ENCODE measurements at regions not wholly inside any gene's neighbourhood (a gene's known extent, or its start where the extent isn't known, plus 50 kb on each side); places are given as distances from the start of the nearest gene placed in this dataset.

GRCh38 chr6:150313781-150314180, 55.0 kb upstream of the IYD start:
- Histone ChIP-seq H2AFZ (ENCODE audit: low read depth, low read length) (no peak overlapping the region), H3K4me1 (ENCODE audit: insufficient read depth, low read length) (no peaks in the 10 kb centered on the region), H3K9me3 (ENCODE audit: low read length) (peaks cover 3% of the 10 kb centered on the region), H3K27me3 (ENCODE audit: insufficient read depth, low read length) (no peaks in the 10 kb centered on the region), H3K36me3 (ENCODE audit: insufficient read depth, low read length) (no peaks in the 10 kb centered on the region), H3K4me3 (ENCODE audit: low read length) (no peak overlapping the region)

- no peaks in the 10 kb centered on the region for H3K27me3 ChIP-seq (ENCODE audit: insufficient read depth, low read length)
- H3K4me1 ChIP-seq (ENCODE audit: insufficient read depth, low read length), result no peaks in the 10 kb centered on the region
- H2AFZ ChIP-seq (ENCODE audit: low read depth, low read length), result no peak overlapping the region
- peaks cover 3% of the 10 kb centered on the region for H3K9me3 ChIP-seq (ENCODE audit: low read length)
- H3K36me3 ChIP-seq (ENCODE audit: insufficient read depth, low read length), result no peaks in the 10 kb centered on the region
- H3K4me3 ChIP-seq (ENCODE audit: low read length), result no peak overlapping the region
Observed at GRCh38 chr6:150314230-150315188, 54.3 kb upstream of the IYD start.

- Histone ChIP-seq H3K36me3 (ENCODE audit: insufficient read depth, low read length) (no peaks in the 10 kb centered on the region), H3K27me3 (ENCODE audit: insufficient read depth, low read length) (no peaks in the 10 kb centered on the region)
Observed at GRCh38 chr6:150315626-150316025, 53.2 kb upstream of the IYD start.

GRCh38 chr6:150316936-150317335, 51.9 kb upstream of the IYD start:
- no peaks in the 10 kb centered on the region for H3K4me1 ChIP-seq (ENCODE audit: insufficient read depth, low read length)
- peaks cover 3% of the 10 kb centered on the region for H3K9me3 ChIP-seq (ENCODE audit: low read length)
- H3K36me3 ChIP-seq (ENCODE audit: insufficient read depth, low read length), result no peaks in the 10 kb centered on the region
- no peaks in the 10 kb centered on the region for H3K27me3 ChIP-seq (ENCODE audit: insufficient read depth, low read length)
- no peak overlapping the region for H3K4me3 ChIP-seq (ENCODE audit: low read length)
- H2AFZ ChIP-seq (ENCODE audit: low read depth, low read length), result no peak overlapping the region

More at GRCh38 chr6:150315626-150316025, 53.2 kb upstream of the IYD start:
- Histone ChIP-seq H2AFZ (ENCODE audit: low read depth, low read length) (no peak overlapping the region), H3K4me1 (ENCODE audit: insufficient read depth, low read length) (no peaks in the 10 kb centered on the region), H3K9me3 (ENCODE audit: low read length) (peaks cover 3% of the 10 kb centered on the region), H3K4me3 (ENCODE audit: low read length) (no peak overlapping the region)

Measured in neuron (in vitro differentiated cells).